Panc1 (cell line): ENCODE measurements at regions not wholly inside any gene's neighbourhood (a gene's known extent, or its start where the extent isn't known, plus 50 kb on each side); places are given as distances from the start of the nearest gene placed in this dataset.

Experiments
- ATAC-seq: fragments of 200-7000 bp; cut with Tn5 transposase; 2 replicates; pipeline ENCODE4 v1.9.1; 2020; ENCODE audit warnings: mild to moderate bottlenecking, moderate library complexity
- BruUV-seq: library from RNA; stranded (reverse); fragments of 400-500 nt; replicated peaks from 2 replicates; lab custom pipeline; 2021; lab: Mats Ljungman, UMichigan
- CTCF ChIA-PET: fragments of 300-600 bp; sonication (Branson Sonifier 250); formaldehyde crosslinking; loops from one replicate; lab custom pipeline; 2022; ENCODE audit warnings: antibody characterized with exemption; lab: Charles Lee
- POLR2A ChIA-PET: fragments of 300-600 bp; sonication (Branson Sonifier 250); formaldehyde crosslinking; loops from one replicate; lab custom pipeline; 2022; ENCODE audit warnings: antibody characterized with exemption; lab: Charles Lee
- DNase-seq: peaks from one replicate; pipeline ENCODE4 v3.0.0-alpha.2; 2010; ENCODE audit warnings: low read depth, low spot score
- H3K27ac ChIP-seq: 2 replicates; pipeline ENCODE4 v1.5.1; 2011; ENCODE audit warnings: mild to moderate bottlenecking, low read length, inconsistent platforms
- H3K27me3 ChIP-seq: fragments of 200-500 bp; sonication (Bioruptor generic); 2 replicates; pipeline ENCODE4 v1.6.0; 2014; ENCODE audit warnings: low read length, inconsistent platforms; ENCODE audit not compliant: control insufficient read depth, insufficient read depth
- H3K36me3 ChIP-seq: fragments of 200-500 bp; sonication (Bioruptor generic); 2 replicates; pipeline ENCODE4 v1.5.1; 2014; ENCODE audit warnings: inconsistent platforms, mild to moderate bottlenecking, low read length, moderate library complexity; ENCODE audit not compliant: control insufficient read depth, insufficient read depth
- H3K4me1 ChIP-seq: 2 replicates; pipeline ENCODE4 v1.5.1; 2011; ENCODE audit warnings: inconsistent platforms, mild to moderate bottlenecking, low read length, moderate library complexity; ENCODE audit not compliant: control insufficient read depth, insufficient read depth
- H3K4me3 ChIP-seq, 2 experiments: 2 replicates each; pipeline ENCODE4 v1.5.1; 2011 to 2012; ENCODE audit warnings: low read depth in 2 of 2, low read length in 2 of 2, mild to moderate bottlenecking in 2 of 2, inconsistent platforms in 1 of 2, moderate library complexity in 1 of 2
- H3K9me3 ChIP-seq: fragments of 200-500 bp; sonication (Bioruptor generic); 2 replicates; pipeline ENCODE4 v1.5.1; 2014; ENCODE audit warnings: low read depth, mild to moderate bottlenecking, inconsistent platforms, low read length, moderate library complexity; ENCODE audit not compliant: control insufficient read depth, insufficient read depth
- POLR2AphosphoS5 ChIP-seq: IDR thresholded peaks from 2 replicates; pipeline ENCODE4 v1.6.1; 2012; ENCODE audit warnings: mild to moderate bottlenecking, low read depth, low read length, moderate library complexity
- SIN3A ChIP-seq: IDR thresholded peaks from 2 replicates; pipeline ENCODE4 v1.6.1; 2012; ENCODE audit warnings: low read depth, mild to moderate bottlenecking, low read length, moderate library complexity, borderline replicate concordance; ENCODE audit not compliant: insufficient read depth
- TCF7L2 ChIP-seq: IDR thresholded peaks from 2 replicates; pipeline ENCODE4 v1.6.1; 2011; ENCODE audit warnings: mild to moderate bottlenecking, low read depth, low read length, inconsistent platforms
- in situ Hi-C: cut with HindIII; loops from 2 replicates; pipeline ENCODE4 v1.10.0; 2016; ENCODE audit warnings: low sequenced_read_pairs, low pct_unique_long_range_greater_than_20kb
- intact Hi-C: fragments of 100-400 bp; cut with micrococcal nuclease; formaldehyde crosslinking; loops from one replicate; pipeline ENCODE4 v1.10.0; 2022; ENCODE audit not compliant: unreplicated experiment
- TF ChIP-seq, protein P1 (sequence below): fragments of 450-650 bp; IDR thresholded peaks from 2 replicates; pipeline ENCODE4 v1.5.1; 2017; ENCODE audit warnings: mild to moderate bottlenecking
- TF ChIP-seq, protein P2 (sequence below), 2 experiments: IDR thresholded peaks; 2 replicates each; pipeline ENCODE4 v1.6.1; 2011 to 2012; ENCODE audit warnings: low read depth in 2 of 2, control low read depth in 1 of 2, low read length in 1 of 2, mild to moderate bottlenecking in 1 of 2, moderate library complexity in 1 of 2; ENCODE audit not compliant: insufficient read depth in 1 of 2

DNA sequence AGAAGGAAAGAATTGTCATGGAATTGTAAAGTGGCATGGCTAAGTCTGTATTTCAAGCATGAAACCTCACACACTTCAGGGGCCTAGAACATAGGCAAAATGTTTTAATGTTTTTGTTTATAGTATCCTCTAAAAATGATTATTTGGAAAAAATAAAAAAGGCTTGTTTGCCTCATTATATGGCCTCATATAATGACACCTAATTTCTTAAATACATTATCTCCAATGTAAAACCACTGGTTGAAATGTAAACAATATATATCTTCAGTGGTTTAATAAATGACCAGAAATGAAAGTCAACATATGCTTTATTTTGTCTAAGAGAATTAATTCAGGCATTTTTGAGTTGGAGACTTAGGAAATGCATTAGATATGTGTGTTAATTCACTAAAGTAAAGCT, 1736.6 kb downstream of the EFNA5 start:
- POLR2A ChIA-PET: no interaction called here
- ATAC-seq (no peak), DNase-seq (no peak)
- Histone ChIP-seq H3K27ac (no peak overlapping the region), H3K4me1 (no peaks in the 10 kb centered on the region), H3K4me3 (no peak overlapping the region), H3K27me3 (no peaks in the 10 kb centered on the region), H3K9me3 (peaks cover 3% of the 10 kb centered on the region; the same call in 1 of the 2 replicates), H3K36me3 (no peaks in the 10 kb centered on the region)
- intact Hi-C loops (no loop called here), in situ Hi-C loops (no loop called here)
- TF ChIP-seq, protein P1, sequence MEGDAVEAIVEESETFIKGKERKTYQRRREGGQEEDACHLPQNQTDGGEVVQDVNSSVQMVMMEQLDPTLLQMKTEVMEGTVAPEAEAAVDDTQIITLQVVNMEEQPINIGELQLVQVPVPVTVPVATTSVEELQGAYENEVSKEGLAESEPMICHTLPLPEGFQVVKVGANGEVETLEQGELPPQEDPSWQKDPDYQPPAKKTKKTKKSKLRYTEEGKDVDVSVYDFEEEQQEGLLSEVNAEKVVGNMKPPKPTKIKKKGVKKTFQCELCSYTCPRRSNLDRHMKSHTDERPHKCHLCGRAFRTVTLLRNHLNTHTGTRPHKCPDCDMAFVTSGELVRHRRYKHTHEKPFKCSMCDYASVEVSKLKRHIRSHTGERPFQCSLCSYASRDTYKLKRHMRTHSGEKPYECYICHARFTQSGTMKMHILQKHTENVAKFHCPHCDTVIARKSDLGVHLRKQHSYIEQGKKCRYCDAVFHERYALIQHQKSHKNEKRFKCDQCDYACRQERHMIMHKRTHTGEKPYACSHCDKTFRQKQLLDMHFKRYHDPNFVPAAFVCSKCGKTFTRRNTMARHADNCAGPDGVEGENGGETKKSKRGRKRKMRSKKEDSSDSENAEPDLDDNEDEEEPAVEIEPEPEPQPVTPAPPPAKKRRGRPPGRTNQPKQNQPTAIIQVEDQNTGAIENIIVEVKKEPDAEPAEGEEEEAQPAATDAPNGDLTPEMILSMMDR: no peak
- TF ChIP-seq, protein P2, sequence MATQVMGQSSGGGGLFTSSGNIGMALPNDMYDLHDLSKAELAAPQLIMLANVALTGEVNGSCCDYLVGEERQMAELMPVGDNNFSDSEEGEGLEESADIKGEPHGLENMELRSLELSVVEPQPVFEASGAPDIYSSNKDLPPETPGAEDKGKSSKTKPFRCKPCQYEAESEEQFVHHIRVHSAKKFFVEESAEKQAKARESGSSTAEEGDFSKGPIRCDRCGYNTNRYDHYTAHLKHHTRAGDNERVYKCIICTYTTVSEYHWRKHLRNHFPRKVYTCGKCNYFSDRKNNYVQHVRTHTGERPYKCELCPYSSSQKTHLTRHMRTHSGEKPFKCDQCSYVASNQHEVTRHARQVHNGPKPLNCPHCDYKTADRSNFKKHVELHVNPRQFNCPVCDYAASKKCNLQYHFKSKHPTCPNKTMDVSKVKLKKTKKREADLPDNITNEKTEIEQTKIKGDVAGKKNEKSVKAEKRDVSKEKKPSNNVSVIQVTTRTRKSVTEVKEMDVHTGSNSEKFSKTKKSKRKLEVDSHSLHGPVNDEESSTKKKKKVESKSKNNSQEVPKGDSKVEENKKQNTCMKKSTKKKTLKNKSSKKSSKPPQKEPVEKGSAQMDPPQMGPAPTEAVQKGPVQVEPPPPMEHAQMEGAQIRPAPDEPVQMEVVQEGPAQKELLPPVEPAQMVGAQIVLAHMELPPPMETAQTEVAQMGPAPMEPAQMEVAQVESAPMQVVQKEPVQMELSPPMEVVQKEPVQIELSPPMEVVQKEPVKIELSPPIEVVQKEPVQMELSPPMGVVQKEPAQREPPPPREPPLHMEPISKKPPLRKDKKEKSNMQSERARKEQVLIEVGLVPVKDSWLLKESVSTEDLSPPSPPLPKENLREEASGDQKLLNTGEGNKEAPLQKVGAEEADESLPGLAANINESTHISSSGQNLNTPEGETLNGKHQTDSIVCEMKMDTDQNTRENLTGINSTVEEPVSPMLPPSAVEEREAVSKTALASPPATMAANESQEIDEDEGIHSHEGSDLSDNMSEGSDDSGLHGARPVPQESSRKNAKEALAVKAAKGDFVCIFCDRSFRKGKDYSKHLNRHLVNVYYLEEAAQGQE (IDR thresholded peaks at IDR 0.05; ENCODE audit: insufficient read depth in 1 of 2, low read depth in 2 of 2, low read length in 1 of 2): no peak
- TF ChIP-seq POLR2AphosphoS5 (no peak), SIN3A (no peak), TCF7L2 (no peak)
- CTCF ChIA-PET: no interaction called here
- BruUV-seq: no TSS peak

- POLR2A ChIA-PET: no interaction called here
- no peak overlapping the region for H3K4me3 ChIP-seq
- H3K27me3 ChIP-seq: no peaks in the 10 kb centered on the region
- no peaks in the 10 kb centered on the region for H3K9me3 ChIP-seq
- TF ChIP-seq POLR2AphosphoS5: no peak
- TF ChIP-seq, protein P1: no peak
- no peak for TF ChIP-seq SIN3A
- TF ChIP-seq TCF7L2: no peak
- TF ChIP-seq, protein P2 (IDR thresholded peaks at IDR 0.05; ENCODE audit: insufficient read depth in 1 of 2, low read depth in 2 of 2, low read length in 1 of 2): no peak
- ATAC-seq: no peak
- no TSS peak for BruUV-seq
- no peaks in the 10 kb centered on the region for H3K4me1 ChIP-seq
- intact Hi-C loops (no loop called here), in situ Hi-C loops (no loop called here)
- no peak for DNase-seq
- no peaks in the 10 kb centered on the region for H3K36me3 ChIP-seq
- H3K27ac ChIP-seq: no peak overlapping the region
- CTCF ChIA-PET: no interaction called here
Observed at GRCh38 chr5:105931881-105932421, 1738.8 kb downstream of the EFNA5 start.
